H9 (cell line): ENCODE measurements at regions not wholly inside any gene's neighbourhood (a gene's known extent, or its start where the extent isn't known, plus 50 kb on each side); places are given as distances from the start of the nearest gene placed in this dataset.
A peak's percentile ranks its signal among the peaks of the same experiment; 100 is the strongest.

Source experiments
- DNase-seq: peaks from one replicate; pipeline ENCODE4 v3.0.0-alpha.2; 2017
- H2AFZ ChIP-seq: one replicate; pipeline ENCODE4 v1.6.1; 2013; ENCODE audit warnings: mild to moderate bottlenecking, low read length, control low read depth, moderate library complexity
- H2AK5ac ChIP-seq: 2 replicates; pipeline ENCODE4 v1.6.1; 2013; ENCODE audit warnings: low read length, control low read depth, mixed read lengths; ENCODE audit not compliant: insufficient read length
- H2BK120ac ChIP-seq: one replicate; pipeline ENCODE4 v1.6.1; 2013; ENCODE audit warnings: low read depth, mild to moderate bottlenecking, low read length, control low read depth, inconsistent platforms; ENCODE audit not compliant: poor library complexity, severe bottlenecking
- H2BK12ac ChIP-seq: 2 replicates; pipeline ENCODE4 v1.6.1; 2013; ENCODE audit warnings: low read length, control low read depth, mixed read lengths, low read depth; ENCODE audit not compliant: insufficient read length
- H2BK15ac ChIP-seq: 2 replicates; pipeline ENCODE4 v1.6.1; 2013; ENCODE audit warnings: low read depth, low read length, control low read depth
- H2BK20ac ChIP-seq: one replicate; pipeline ENCODE4 v1.6.1; 2013; ENCODE audit warnings: low read depth, mild to moderate bottlenecking, low read length, control low read depth, inconsistent platforms; ENCODE audit not compliant: poor library complexity, severe bottlenecking
- H2BK5ac ChIP-seq: 2 replicates; pipeline ENCODE4 v1.6.1; 2013; ENCODE audit warnings: low read length, control low read depth, mixed read lengths; ENCODE audit not compliant: insufficient read length
- H3K14ac ChIP-seq: 2 replicates; pipeline ENCODE4 v1.6.1; 2013; ENCODE audit warnings: low read length, control low read depth; ENCODE audit not compliant: insufficient read depth
- H3K18ac ChIP-seq: 2 replicates; pipeline ENCODE4 v1.6.1; 2013; ENCODE audit warnings: low read depth, mild to moderate bottlenecking, mixed read lengths, low read length, control low read depth; ENCODE audit not compliant: insufficient read length
- H3K23ac ChIP-seq: 2 replicates; pipeline ENCODE4 v1.6.1; 2013; ENCODE audit warnings: low read length, control low read depth, mixed read lengths, low read depth; ENCODE audit not compliant: insufficient read length
- H3K23me2 ChIP-seq: 2 replicates; pipeline ENCODE4 v1.6.1; 2013; ENCODE audit warnings: low read depth, mild to moderate bottlenecking, mixed read lengths, low read length, control low read depth; ENCODE audit not compliant: insufficient read length, poor library complexity, severe bottlenecking
- H3K27ac ChIP-seq: 2 replicates; pipeline ENCODE4 v1.5.1; 2013; ENCODE audit warnings: low read length, control low read depth, mixed read lengths, low read depth; ENCODE audit not compliant: insufficient read length
- H3K27me3 ChIP-seq: 2 replicates; pipeline ENCODE4 v1.6.1; 2013; ENCODE audit warnings: low read length, control low read depth, inconsistent platforms; ENCODE audit not compliant: insufficient read depth
- H3K4ac ChIP-seq: 2 replicates; pipeline ENCODE4 v1.6.1; 2013; ENCODE audit warnings: low read depth, mild to moderate bottlenecking, control low read depth, inconsistent platforms, low read length, moderate library complexity
- H3K4me1 ChIP-seq: 2 replicates; pipeline ENCODE4 v1.6.1; 2013; ENCODE audit warnings: low read length, control low read depth, inconsistent platforms; ENCODE audit not compliant: insufficient read depth
- H3K4me2 ChIP-seq: 2 replicates; pipeline ENCODE4 v1.6.1; 2013; ENCODE audit warnings: low read length, control low read depth, mixed read lengths; ENCODE audit not compliant: insufficient read length, insufficient read depth
- H3K56ac ChIP-seq: 2 replicates; pipeline ENCODE4 v1.6.1; 2013; ENCODE audit warnings: low read depth, mild to moderate bottlenecking, mixed read lengths, low read length, control low read depth; ENCODE audit not compliant: insufficient read length
- H3K79me1 ChIP-seq: 2 replicates; pipeline ENCODE4 v1.6.1; 2013; ENCODE audit warnings: low read depth, mild to moderate bottlenecking, moderate library complexity, low read length, control low read depth, inconsistent platforms; ENCODE audit not compliant: insufficient read depth, poor library complexity, severe bottlenecking
- H3K79me2 ChIP-seq: 2 replicates; pipeline ENCODE4 v1.6.1; 2013; ENCODE audit warnings: low read length, control low read depth, inconsistent platforms; ENCODE audit not compliant: insufficient read depth
- H3K9ac ChIP-seq: 2 replicates; pipeline ENCODE4 v1.6.1; 2013; ENCODE audit warnings: low read length, control low read depth, mixed read lengths; ENCODE audit not compliant: insufficient read length; ENCODE audit errors: extremely low read depth
- H3K9me3 ChIP-seq: one replicate; pipeline ENCODE4 v1.6.1; 2013; ENCODE audit warnings: low read depth, low read length, inconsistent platforms; ENCODE audit not compliant: control insufficient read depth
- H3T11ph ChIP-seq: one replicate; pipeline ENCODE4 v1.6.1; 2013; ENCODE audit warnings: mild to moderate bottlenecking, low read length, control low read depth, inconsistent platforms
- H4K20me1 ChIP-seq: one replicate; pipeline ENCODE4 v1.6.1; 2013; ENCODE audit not compliant: control insufficient read depth, insufficient read length, insufficient read depth
- H4K5ac ChIP-seq: 2 replicates; pipeline ENCODE4 v1.6.1; 2013; ENCODE audit warnings: low read depth, mild to moderate bottlenecking, mixed read lengths, low read length, control low read depth; ENCODE audit not compliant: insufficient read length
- H4K8ac ChIP-seq: replicated peaks from 2 replicates; pipeline ENCODE4 v1.6.1; 2013; ENCODE audit warnings: low read length, control low read depth, mixed read lengths, low read depth; ENCODE audit not compliant: insufficient read length
- H4K91ac ChIP-seq: 2 replicates; pipeline ENCODE4 v1.6.1; 2013; ENCODE audit warnings: low read depth, mild to moderate bottlenecking, moderate library complexity, mixed read lengths, low read length, control low read depth; ENCODE audit not compliant: insufficient read length
- H3K27ac Mint-ChIP-seq, 3 experiments: 2 replicates in 2 of 3; 3 replicates in 1 of 3; pipeline ENCODE4 v1.8.0; 2020 to 2021; ENCODE audit warnings: mixed read lengths in 3 of 3, mild to moderate bottlenecking in 1 of 3, moderate library complexity in 1 of 3
- H3K27me3 Mint-ChIP-seq: 2 replicates; pipeline ENCODE4 v1.8.0; 2021; ENCODE audit warnings: low read depth, mild to moderate bottlenecking, moderate library complexity, mixed read lengths
- H3K36me3 Mint-ChIP-seq, 3 experiments: 2 replicates in 2 of 3; 3 replicates in 1 of 3; pipeline ENCODE4 v1.8.0; 2020 to 2021; ENCODE audit warnings: low read depth in 3 of 3, mixed read lengths in 3 of 3; ENCODE audit not compliant: insufficient read depth in 1 of 3
- H3K4me1 Mint-ChIP-seq, 2 experiments: 2 replicates each; pipeline ENCODE4 v1.8.0; 2020; ENCODE audit warnings: mixed read lengths in 2 of 2
- H3K4me3 Mint-ChIP-seq, 2 experiments: 2 replicates in 1 of 2; 3 replicates in 1 of 2; pipeline ENCODE4 v1.8.0; 2020 to 2021; ENCODE audit warnings: mild to moderate bottlenecking in 2 of 2, mixed read lengths in 2 of 2, moderate library complexity in 1 of 2
- H3K9me3 Mint-ChIP-seq, 2 experiments: 2 replicates in 1 of 2; 3 replicates in 1 of 2; pipeline ENCODE4 v1.8.0; 2020; ENCODE audit warnings: mild to moderate bottlenecking in 2 of 2, mixed read lengths in 2 of 2, moderate library complexity in 1 of 2
- CTCF ChIP-seq: fragments of 200-600 bp; sonication (generic); conservative IDR thresholded peaks from 3 replicates; pipeline ENCODE4 v1.8.0; 2021; ENCODE audit warnings: antibody characterized with exemption, mild to moderate bottlenecking
- WGBS: extraction: QIAGEN DNeasy Blood & Tissue Kit; methylation state at CpG from one replicate; pipeline ENCODE4 v1.1.7; 2013; ENCODE audit warnings: missing lambda C conversion rate, low lambda C conversion rate, mixed read lengths; ENCODE audit not compliant: insufficient read length; ENCODE audit errors: extremely low coverage; 5-methylcytosine and 5-hydroxymethylcytosine counted together

- peaks cover 11% of the 10 kb centered on the region; the same call in 1 of the 2 replicates for H3K79me2 ChIP-seq
- no peak overlapping the region for H4K8ac ChIP-seq
- H2AK5ac ChIP-seq: no peak overlapping the region
- H3K4me1 Mint-ChIP-seq: peaks cover 2 to 19% of the 10 kb centered on the region in 2 experiments; a peak in 3 of 4 replicates
- no peak overlapping the region for H2AFZ ChIP-seq
- no peak overlapping the region for H2BK20ac ChIP-seq
- H3K56ac ChIP-seq: no peak overlapping the region
- H3K36me3 Mint-ChIP-seq: peaks cover 5 to 10% (median 7%) of the 10 kb centered on the region in 3 experiments; a peak in 4 of 7 replicates
- H2BK120ac ChIP-seq: no peak overlapping the region
- H4K5ac ChIP-seq: no peak overlapping the region
- H3K9me3 ChIP-seq: no peaks in the 10 kb centered on the region
- no peak overlapping the region for H4K91ac ChIP-seq
- DNase-seq: no peak
- H3K9ac ChIP-seq: no peak overlapping the region
- no peaks in the 10 kb centered on the region for H4K20me1 ChIP-seq
- H3K79me1 ChIP-seq: peaks cover 6% of the 10 kb centered on the region
- no peak overlapping the region for H3K14ac ChIP-seq
- peaks cover 9% of the 10 kb centered on the region for H3K4me1 ChIP-seq
- TF ChIP-seq CTCF: no peak
- no CpG with 5 or more reads among the region's 1 CpG for WGBS
- 0 out of 7 replicates have a peak overlapping the region, but pooled peaks of 1 of the 3 experiments have one; percentile 15 for H3K27ac Mint-ChIP-seq
- H2BK15ac ChIP-seq: no peak overlapping the region
- no peak overlapping the region for H2BK12ac ChIP-seq
- H3K23ac ChIP-seq: no peak overlapping the region
- peak overlapping the region; percentile 41 for H3K27ac ChIP-seq
- no peaks in the 10 kb centered on the region for H3K23me2 ChIP-seq
- H3K4me3 Mint-ChIP-seq: no peak overlapping the region
- H3K27me3 ChIP-seq: no peaks in the 10 kb centered on the region
- H2BK5ac ChIP-seq: no peak overlapping the region
- H3K4ac ChIP-seq: no peak overlapping the region
- no peak overlapping the region for H3T11ph ChIP-seq
- H3K18ac ChIP-seq: no peak overlapping the region
- peaks cover 7 to 9% of the 10 kb centered on the region in 2 experiments; a peak in 3 of 5 replicates for H3K9me3 Mint-ChIP-seq
- H3K4me2 ChIP-seq: no peak overlapping the region
- H3K27me3 Mint-ChIP-seq: no peaks in the 10 kb centered on the region
Measured at GRCh38 chrX:94758130-94758529, 1084.1 kb downstream of the FAM133A start.
